HuH-7 (cell line): ENCODE measurements at regions not wholly inside any gene's neighbourhood (a gene's known extent, or its start where the extent isn't known, plus 50 kb on each side); places are given as distances from the start of the nearest gene placed in this dataset.
A peak's percentile ranks its signal among the peaks of the same experiment; 100 is the strongest.
"Not testable (repeated sequence)": the region's sequence is repeated elsewhere in the genome, so short reads cannot be mapped to it uniquely, and the experiment has no call there.

ENCODE experiments used
- DNase-seq: peaks from one replicate; pipeline ENCODE4 v3.0.0; 2011; ENCODE audit warnings: low spot score

- DNase-seq = no peak
These were observed 192.8 kb upstream of the KRR1 start for GRCh38 chr12:75704208-75704607.

- DNase-seq = no peak
These were observed 191.7 kb upstream of the KRR1 start for GRCh38 chr12:75703131-75703530.

GRCh38 chr12:75702477-75703093 lies 191.2 kb upstream of the KRR1 start:
- DNase-seq = no peak

GRCh38 chr12:75701859-75702258 lies 190.4 kb upstream of the KRR1 start:
- DNase-seq = no peak

- DNase-seq = no peak
These were observed 188.5 kb upstream of the KRR1 start for GRCh38 chr12:75699728-75700496.

DNA sequence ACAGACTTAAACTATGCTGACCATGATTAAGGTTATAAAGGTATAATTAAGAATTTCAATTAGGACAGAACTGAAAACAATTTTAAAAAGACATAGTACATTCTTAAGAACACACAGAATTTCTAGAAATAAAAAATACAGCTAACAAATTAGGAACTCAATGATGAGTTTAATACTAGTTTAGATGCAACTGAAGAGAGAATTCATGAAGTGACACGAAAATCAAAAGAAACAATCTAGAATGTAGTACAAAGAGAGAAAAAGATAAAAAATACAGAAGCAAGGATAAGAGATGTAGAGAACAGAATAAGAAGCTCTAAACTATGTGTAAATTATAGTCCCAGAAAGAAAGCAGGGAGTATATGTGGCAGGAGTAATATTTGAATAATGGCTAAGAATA lies 187.8 kb upstream of the KRR1 start:
- no peak for DNase-seq

- no peak for DNase-seq
These were observed 186.6 kb upstream of the KRR1 start for GRCh38 chr12:75698052-75698451.

DNA sequence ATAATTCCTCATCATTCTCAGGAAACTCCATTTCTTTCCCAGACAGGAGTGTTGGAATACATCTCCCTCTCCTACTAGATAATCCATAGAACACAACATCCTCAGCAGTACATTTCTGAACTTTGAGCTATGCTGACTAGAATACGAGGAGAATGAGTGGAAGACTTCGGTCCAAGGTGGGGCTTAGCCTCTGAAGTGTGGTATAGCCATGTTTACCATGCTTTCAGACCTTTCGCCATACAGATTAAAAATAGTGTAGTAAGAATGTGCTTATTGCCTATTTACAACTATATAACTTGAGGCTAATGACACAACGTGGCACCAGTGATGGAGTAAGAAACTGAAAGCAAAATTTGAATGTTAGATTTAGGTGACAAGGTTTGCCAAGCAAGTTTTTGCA lies 184.5 kb upstream of the KRR1 start:
- no peak for DNase-seq

GRCh38 chr12:75694534-75695268 lies 183.3 kb upstream of the KRR1 start:
- DNase-seq = no peak

DNA sequence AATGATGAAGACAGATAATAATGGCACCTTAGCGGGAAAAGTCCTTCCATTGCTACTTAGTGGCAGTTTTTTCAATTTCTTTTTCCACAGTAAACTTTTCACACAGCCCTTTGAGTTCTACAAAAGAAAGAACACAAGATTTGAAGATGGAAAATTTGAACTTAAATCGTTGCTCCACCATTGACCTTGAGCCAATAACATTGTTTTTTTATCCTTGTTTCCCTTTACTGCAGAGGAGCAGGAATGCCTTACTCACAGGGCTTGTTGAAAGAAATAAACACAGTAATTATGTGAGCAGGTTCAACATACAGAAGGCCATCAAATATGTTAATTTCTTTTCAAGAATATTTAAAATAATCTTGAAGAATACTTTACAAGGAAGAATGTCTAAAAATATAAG lies 181.5 kb upstream of the KRR1 start:
- DNase-seq = no peak

GRCh38 chr12:75690296-75690955 lies 179.0 kb upstream of the KRR1 start:
- no peak for DNase-seq

- not testable (repeated sequence) for DNase-seq
These were observed 174.8 kb upstream of the KRR1 start for GRCh38 chr12:75686233-75686632.

DNA sequence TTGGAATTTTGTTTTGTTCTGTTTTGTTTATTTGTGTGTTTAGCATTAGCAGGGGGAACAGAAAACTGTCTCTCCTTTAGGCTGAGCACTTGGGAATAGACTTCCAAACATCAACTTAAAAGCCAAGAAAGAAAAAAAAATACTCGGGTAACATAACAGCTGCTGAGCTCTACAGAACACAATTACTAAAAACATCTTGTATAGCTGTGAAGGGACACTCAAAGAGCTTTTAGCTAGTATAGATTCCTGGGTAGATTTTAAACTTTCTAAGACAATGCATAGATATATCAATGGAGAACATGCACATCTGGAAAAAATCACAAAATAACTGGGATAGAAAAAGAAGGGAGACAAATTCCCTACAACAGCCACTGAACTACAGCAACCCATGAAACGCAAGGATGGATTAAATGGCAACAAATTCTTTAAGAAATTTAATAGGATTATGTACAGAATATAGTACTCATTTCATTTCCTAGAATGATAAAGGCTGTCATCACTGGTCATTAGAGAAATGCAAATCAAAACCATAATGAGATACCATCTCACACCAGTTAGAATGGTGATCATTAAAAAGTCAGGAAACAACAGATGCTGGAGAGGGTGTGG lies 174.3 kb upstream of the KRR1 start:
- no peak for DNase-seq

DNA sequence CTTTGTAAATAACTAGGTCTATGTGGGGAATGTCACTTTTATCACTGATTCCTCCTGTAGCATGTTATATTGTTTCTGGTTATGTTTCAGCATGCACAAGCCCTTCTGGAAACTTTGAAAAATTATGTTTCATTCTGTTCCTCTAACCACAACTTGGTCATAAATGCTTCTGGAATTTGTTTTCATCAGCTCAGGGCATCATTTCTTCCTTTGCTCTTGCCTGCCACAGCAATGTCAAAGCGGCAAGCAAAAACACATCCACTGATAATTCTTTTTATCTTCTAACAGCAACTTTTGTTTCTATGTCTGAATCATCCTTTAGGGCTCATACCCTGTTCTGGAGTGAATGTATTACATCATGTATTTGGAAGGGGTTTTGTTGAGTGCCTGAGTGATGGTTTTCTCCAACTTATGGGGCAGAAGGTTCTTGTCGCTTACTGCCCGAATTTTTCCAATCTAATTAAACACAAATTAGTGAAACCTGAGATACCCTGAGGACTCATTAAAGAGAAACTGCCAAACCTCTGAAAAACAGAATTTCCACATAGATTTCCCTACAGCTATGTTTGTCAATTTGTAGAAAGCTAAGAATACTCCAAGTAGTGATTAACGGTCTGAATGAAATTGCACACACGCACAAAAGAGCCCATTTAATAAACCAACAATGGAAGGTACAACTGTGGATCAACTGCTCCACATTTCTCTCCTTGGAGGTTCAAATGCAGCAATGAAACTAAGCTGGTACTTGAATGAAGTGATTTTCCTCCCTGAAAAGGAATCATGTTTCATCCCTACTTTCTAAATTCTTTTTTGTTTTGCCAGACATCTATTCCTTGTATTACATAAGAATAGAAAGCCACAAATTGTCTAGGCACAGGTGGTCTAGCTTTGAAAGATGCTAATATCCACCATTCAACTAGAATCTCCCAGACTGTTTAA lies 173.5 kb upstream of the KRR1 start:
- no peak for DNase-seq

GRCh38 chr12:75683995-75684586 lies 172.7 kb upstream of the KRR1 start:
- not testable (repeated sequence) for DNase-seq

DNA sequence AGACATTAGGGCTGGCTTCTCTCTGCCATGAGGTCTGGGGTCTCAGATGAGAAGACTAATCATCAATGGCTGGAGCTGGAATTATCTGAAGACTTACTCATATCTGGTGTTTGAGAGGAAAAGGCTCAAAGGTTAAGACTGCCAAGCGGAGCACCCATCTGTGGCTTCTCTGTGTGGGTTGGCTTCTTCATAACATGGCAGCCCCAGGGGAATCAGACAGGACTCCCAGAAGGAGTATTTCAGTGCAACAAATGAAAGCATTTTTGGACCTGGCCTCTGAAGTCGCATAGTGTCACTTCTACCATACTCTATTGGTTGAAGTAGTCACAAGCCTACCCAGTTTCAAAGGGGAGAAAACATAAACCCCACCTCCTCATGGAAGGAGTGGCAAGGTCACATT lies 171.8 kb upstream of the KRR1 start:
- DNase-seq = no peak

- DNase-seq = no peak
These were observed 166.1 kb upstream of the KRR1 start for GRCh38 chr12:75677522-75677921.

DNA sequence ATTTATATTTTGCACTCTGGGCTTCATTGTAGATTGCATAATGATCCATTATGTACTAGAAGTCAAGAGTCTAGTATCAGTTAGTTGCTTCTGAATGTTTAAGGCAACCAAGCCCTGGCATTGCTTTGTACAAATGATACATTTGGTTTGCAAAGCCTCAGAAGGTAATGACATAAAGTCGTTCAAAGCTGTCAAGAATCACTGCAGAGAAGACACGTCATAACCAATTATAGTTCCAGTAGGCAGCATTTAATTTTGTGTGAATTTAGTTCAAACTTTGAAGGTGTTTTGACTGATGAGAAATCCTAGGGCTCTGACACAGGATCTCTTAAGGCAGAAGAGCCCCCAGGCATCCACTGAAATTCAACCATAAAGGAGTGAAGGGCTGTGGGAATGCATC lies 163.0 kb upstream of the KRR1 start:
- DNase-seq = no peak

- DNase-seq = no peak
These were observed 160.8 kb upstream of the KRR1 start for GRCh38 chr12:75672200-75672599.

DNA sequence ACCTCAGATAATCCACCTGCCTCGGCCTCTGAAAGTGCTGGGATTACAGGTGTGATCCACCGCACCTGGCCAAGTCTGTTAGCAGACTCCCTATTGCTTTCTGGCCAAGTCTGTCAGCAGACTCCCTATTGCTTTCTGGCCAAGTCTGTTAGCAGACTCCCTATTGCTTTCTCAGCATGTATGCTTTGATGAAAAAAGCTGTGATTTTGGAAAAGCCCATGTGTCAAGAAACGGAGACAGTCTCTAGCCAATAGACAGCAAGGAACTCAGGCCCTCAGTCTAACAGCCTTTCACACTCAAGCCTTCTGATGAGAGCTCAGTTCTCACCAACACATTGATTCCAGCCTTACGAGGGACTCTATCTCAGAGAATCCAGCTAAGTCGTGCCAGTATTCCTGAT lies 158.8 kb upstream of the KRR1 start:
- no peak for DNase-seq

DNA sequence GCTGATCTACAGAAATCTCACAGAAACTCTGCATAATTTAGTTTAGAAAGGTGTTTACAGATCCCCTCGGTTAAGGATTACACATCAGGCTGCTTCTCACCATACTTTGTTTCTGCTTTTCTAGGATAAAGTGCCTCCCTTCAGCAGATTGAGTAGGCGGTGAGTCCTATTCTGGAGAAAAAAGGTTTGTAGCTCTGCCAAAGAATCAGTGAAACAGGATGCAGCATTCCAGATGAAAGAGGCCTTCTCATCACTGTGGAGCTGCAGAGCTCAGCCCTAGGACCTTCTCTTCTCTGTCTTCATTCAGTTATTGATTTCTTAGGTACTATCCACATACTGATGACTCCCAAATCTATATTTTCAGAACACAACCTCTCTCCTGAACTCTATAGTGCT lies 155.5 kb upstream of the KRR1 start:
- peak; percentile 6 for DNase-seq
